SIG-M5 (cell line): ENCODE measurements at regions not wholly inside any gene's neighbourhood (a gene's known extent, or its start where the extent isn't known, plus 50 kb on each side); places are given as distances from the start of the nearest gene placed in this dataset.

Experiments
- DNase-seq: peaks from one replicate; lab custom pipeline; 2025; lab: John Stamatoyannopoulos, UW

DNA sequence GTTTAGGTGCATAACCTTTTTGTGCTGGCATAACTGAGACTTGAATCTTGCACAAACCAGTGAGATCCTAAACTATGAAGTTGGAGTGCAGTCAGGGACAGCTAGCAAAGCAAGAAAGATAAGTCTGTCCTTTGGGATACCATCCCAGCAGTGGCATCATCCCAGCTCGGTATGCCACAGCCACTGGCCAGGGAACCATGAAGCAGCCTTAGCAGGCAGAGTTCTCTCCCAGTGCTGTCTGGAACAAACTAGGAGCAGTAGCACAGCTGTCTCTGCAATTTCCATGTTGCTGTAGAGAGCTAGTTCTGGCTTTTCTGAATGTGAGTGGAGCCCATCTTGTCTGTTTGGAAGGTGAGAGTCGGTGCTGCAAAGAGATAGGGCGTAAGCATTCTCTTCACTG lies 130.3 kb downstream of the DTWD1 start:
- no peak for DNase-seq

DNA sequence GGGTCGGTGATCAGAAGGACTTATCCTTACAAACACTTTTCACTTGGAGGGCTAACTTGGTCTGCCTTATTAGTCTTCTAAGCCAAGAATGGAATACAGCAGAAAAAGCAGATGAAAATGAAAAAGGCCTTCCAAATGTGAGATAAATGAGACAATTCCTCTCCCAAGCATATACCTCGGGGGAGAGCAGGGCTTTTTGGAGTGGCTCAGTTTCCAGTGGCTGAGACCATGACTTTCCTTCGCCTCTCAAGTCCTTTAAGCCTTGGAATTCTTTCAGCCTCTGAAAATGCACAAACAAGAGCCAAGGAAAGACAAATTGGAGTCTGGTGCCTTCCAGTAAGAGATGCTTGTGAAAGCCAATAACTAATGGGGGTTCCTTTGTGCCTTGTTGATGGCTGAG lies 130.9 kb downstream of the DTWD1 start:
- no peak for DNase-seq

- no peak for DNase-seq
These were observed 131.7 kb downstream of the DTWD1 start for GRCh38 chr15:49752517-49752916.

DNA sequence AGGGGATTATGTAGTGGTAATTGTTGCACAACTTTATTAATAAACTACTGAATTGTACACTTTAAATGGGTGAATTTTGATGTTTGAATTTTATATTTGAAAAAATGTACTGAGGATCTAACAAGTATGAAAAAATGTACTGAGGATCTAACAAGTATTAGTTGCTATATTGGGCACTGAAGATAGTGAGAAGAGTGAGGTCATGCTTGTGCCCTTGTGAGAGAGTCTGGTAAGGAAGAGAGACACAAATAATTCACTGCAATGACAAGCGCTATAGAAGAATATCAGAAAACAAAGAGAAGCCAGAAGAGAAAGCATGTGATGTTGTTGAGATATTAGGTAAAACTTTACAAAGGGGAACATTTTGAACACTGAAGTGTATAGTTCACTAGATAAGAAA lies 137.6 kb downstream of the DTWD1 start:
- DNase-seq: no peak

DNA sequence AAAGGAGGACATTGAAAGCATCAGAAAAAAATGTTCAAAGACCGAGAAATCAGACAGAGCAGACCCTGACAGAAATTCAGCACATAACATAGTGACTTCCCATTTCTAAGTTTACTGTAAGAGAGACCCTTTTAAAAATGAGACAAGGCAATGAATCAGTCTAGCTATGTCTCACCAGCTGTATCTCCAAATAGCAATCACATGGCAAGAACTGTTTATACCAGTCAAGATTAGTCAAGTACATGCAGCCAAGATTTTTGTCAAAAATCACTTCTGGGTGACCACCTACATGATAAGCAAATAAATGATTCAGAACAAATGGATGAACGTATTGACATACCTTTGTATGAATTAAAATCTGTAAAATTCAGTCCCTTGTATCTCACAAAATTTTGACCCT lies 138.0 kb downstream of the DTWD1 start:
- no peak for DNase-seq

DNA sequence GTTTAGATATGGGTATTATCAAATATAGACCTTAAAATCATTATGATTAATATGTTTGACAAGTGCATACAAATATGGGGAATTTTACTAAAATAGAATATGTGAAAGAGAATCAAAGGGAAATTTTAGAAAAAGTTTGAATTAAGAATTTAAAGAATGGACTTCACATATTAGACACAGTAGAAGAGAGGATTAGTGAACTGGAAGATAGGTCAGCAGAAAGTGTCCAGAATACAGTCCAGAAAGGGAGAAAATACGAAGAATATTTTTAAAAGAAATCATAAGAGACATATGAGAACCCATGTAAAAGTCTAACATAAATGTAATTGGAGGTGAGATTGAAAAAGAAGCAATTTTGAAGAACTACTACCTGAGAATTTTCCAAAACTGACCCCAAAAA lies 139.9 kb downstream of the DTWD1 start:
- DNase-seq: no peak

DNA sequence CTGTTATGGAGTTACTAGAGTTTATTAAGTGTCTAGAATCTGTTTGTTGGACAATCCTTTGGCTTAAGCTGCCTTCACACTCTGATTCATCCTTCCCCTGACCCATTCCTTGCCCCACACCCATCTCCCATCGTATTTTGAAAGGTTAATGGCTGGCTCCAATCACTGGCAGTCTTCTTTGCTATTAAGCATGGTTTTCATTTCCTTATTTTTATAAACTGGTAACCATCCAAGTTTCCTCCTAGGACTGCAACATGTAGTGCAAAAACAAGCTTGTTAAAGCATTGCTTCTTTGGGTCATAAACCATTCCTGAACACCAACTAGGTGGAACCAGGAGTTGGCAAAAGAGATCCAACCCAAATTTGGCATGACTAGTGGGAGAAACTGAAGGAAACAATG lies 148.4 kb downstream of the DTWD1 start:
- no peak for DNase-seq

GRCh38 chr15:49789436-49789835 lies 168.6 kb downstream of the DTWD1 start:
- no peak for DNase-seq

- no peak for DNase-seq
These were observed 173.1 kb downstream of the DTWD1 start for GRCh38 chr15:49793943-49794342.

- no peak for DNase-seq
These were observed 180.9 kb downstream of the DTWD1 start for GRCh38 chr15:49801796-49802195.
